BLaER1 (cell line): ENCODE measurements at regions not wholly inside any gene's neighbourhood (a gene's known extent, or its start where the extent isn't known, plus 50 kb on each side); places are given as distances from the start of the nearest gene placed in this dataset.

Experiments used
- H3K27ac ChIP-seq: shearing (Covaris generic); formaldehyde crosslinking; 2 replicates; pipeline ENCODE4 v1.8.1; 2022
- H3K27me3 ChIP-seq: shearing (Covaris generic); formaldehyde crosslinking; 2 replicates; pipeline ENCODE4 v1.8.1; 2022
- H3K36me3 ChIP-seq: shearing (Covaris generic); formaldehyde crosslinking; 2 replicates; pipeline ENCODE4 v1.8.1; 2022
- H3K4me1 ChIP-seq: shearing (Covaris generic); formaldehyde crosslinking; 2 replicates; pipeline ENCODE4 v1.8.1; 2022
- H3K4me2 ChIP-seq: shearing (Covaris generic); formaldehyde crosslinking; 2 replicates; pipeline ENCODE4 v1.8.1; 2022
- H3K4me3 ChIP-seq: shearing (Covaris generic); formaldehyde crosslinking; 2 replicates; pipeline ENCODE4 v1.8.1; 2022
- H3K9ac ChIP-seq: shearing (Covaris generic); formaldehyde crosslinking; 2 replicates; pipeline ENCODE4 v1.8.1; 2022
- H3K9me3 ChIP-seq: shearing (Covaris generic); formaldehyde crosslinking; 2 replicates; pipeline ENCODE4 v1.8.1; 2022
- H4K20me1 ChIP-seq: shearing (Covaris generic); formaldehyde crosslinking; 2 replicates; pipeline ENCODE4 v1.8.1; 2022
- Cebpa-rat ChIP-seq: shearing (Covaris generic); IDR thresholded peaks from 2 replicates; pipeline ENCODE4 v1.8.1; 2022

DNA sequence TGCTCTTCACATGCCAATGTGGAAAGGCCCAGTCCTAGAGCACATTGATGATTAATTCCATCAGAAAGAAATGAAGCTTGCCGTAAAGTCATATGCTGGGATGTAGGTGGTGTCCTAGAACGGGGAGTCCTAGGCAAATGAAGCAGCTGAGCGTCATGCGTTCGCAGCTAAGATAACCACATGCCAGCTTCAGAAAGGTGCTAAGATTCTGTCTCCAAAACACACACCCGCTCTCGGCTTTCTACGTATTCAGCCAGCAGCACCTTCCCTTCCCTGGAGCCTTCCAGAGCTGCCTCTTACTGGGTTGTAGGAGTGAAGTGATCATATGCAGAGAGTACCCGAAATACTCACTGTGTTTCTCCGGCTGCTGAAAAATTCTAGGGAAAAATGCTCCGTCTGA is 421.6 kb upstream of the ID2 start:
- Histone ChIP-seq H4K20me1 (no peaks in the 10 kb centered on the region), H3K4me3 (no peak overlapping the region), H3K27ac (no peak overlapping the region), H3K4me2 (no peak overlapping the region), H3K4me1 (peaks cover 12% of the 10 kb centered on the region), H3K36me3 (no peaks in the 10 kb centered on the region), H3K9ac (no peak overlapping the region), H3K27me3 (no peaks in the 10 kb centered on the region), H3K9me3 (no peaks in the 10 kb centered on the region)
- TF ChIP-seq Cebpa-rat, result no peak

DNA sequence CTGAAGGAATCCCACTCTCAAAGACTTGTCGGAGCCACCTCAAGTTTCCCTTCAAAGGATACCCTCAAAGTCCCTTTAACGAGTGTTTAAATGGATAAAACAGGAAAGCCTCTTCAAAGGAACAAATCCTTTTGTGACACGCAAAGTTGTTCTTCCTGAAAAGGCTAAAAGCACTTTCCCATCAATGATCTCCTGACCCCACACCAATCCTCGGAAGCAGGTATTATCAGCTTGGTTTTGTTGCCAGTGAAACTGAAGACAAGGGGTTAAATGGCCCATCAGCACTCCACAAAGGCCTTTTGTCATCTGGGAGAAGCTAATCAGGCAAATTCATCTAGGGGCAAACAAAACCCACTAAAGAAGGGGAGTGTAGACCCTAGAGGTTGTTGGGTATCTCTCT is 418.0 kb upstream of the ID2 start:
- H3K9ac ChIP-seq, result no peak overlapping the region
- no peak overlapping the region for H3K4me2 ChIP-seq
- H3K4me1 ChIP-seq, result peaks cover 20% of the 10 kb centered on the region
- H4K20me1 ChIP-seq, result no peaks in the 10 kb centered on the region
- no peaks in the 10 kb centered on the region for H3K36me3 ChIP-seq
- no peak overlapping the region for H3K27ac ChIP-seq
- H3K4me3 ChIP-seq, result no peak overlapping the region
- no peaks in the 10 kb centered on the region for H3K27me3 ChIP-seq
- H3K9me3 ChIP-seq, result no peaks in the 10 kb centered on the region
- no peak for TF ChIP-seq Cebpa-rat

DNA sequence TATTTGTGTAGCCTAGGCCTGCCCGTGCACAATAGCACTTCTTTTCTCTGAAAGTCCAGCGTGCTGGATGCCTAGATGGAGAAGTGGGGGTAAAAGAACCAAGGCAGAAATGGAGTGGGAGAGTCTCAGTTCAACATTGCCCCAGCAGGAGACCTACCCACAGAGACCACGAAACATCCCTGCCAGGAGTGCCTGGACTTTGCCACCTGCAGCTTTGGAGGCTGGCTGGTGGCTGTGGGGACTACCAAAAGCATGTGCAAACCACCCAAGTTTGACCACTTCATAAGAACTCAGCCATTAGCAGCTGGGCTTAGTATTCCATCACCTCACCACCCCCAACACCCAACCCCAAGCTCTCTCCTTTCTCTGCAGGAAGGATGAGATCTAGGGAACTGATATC is 416.9 kb upstream of the ID2 start:
- H3K9ac ChIP-seq, result no peak overlapping the region
- no peaks in the 10 kb centered on the region for H3K27me3 ChIP-seq
- no peaks in the 10 kb centered on the region for H3K36me3 ChIP-seq
- H3K4me3 ChIP-seq, result no peak overlapping the region
- no peak overlapping the region for H3K27ac ChIP-seq
- H3K9me3 ChIP-seq, result no peaks in the 10 kb centered on the region
- no peak for TF ChIP-seq Cebpa-rat
- no peaks in the 10 kb centered on the region for H4K20me1 ChIP-seq
- H3K4me1 ChIP-seq, result peaks cover 20% of the 10 kb centered on the region
- H3K4me2 ChIP-seq, result 0 out of 2 replicates have a peak overlapping the region, but pooled peaks have one; percentile 5

- H3K27ac ChIP-seq, result no peak overlapping the region
- H3K27me3 ChIP-seq, result no peaks in the 10 kb centered on the region
- H3K9me3 ChIP-seq, result no peaks in the 10 kb centered on the region
- H4K20me1 ChIP-seq, result no peaks in the 10 kb centered on the region
- no peak overlapping the region for H3K4me3 ChIP-seq
- no peaks in the 10 kb centered on the region for H3K36me3 ChIP-seq
- TF ChIP-seq Cebpa-rat, result no peak
- H3K4me1 ChIP-seq, result peaks cover 15% of the 10 kb centered on the region
- H3K4me2 ChIP-seq, result no peak overlapping the region
- H3K9ac ChIP-seq, result no peak overlapping the region
Measured at GRCh38 chr2:8265476-8266226, 416.2 kb upstream of the ID2 start.

DNA sequence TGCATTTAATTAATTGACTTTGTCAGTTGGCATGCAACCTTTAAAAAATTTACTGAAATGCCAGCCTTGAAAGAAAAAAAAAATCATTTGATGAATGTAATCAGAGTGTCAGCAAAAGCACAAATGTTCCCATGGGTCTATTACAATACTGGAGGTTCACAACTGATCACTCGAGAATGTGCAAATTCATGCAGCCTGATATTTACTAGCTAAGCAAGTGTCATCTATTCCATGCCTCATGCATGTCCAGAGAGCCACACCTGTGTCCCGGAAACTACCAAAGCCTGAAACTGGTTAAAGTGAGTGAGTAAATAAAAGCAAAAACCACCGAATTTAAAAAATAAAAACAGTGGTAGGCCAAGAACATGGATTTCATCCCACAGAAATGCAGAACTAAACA is 415.3 kb upstream of the ID2 start:
- no peak overlapping the region for H3K4me2 ChIP-seq
- H3K9me3 ChIP-seq, result no peaks in the 10 kb centered on the region
- H3K27ac ChIP-seq, result no peak overlapping the region
- no peak for TF ChIP-seq Cebpa-rat
- no peak overlapping the region for H3K4me3 ChIP-seq
- H3K36me3 ChIP-seq, result no peaks in the 10 kb centered on the region
- H3K27me3 ChIP-seq, result no peaks in the 10 kb centered on the region
- no peaks in the 10 kb centered on the region for H4K20me1 ChIP-seq
- H3K9ac ChIP-seq, result no peak overlapping the region
- peaks cover 14% of the 10 kb centered on the region for H3K4me1 ChIP-seq

GRCh38 chr2:8267048-8267447 is 414.8 kb upstream of the ID2 start:
- Histone ChIP-seq H3K9ac (no peak overlapping the region), H3K4me3 (no peak overlapping the region), H3K36me3 (no peaks in the 10 kb centered on the region), H4K20me1 (no peaks in the 10 kb centered on the region), H3K4me2 (no peak overlapping the region), H3K9me3 (no peaks in the 10 kb centered on the region), H3K27ac (no peak overlapping the region), H3K4me1 (peaks cover 14% of the 10 kb centered on the region), H3K27me3 (no peaks in the 10 kb centered on the region)
- no peak for TF ChIP-seq Cebpa-rat

DNA sequence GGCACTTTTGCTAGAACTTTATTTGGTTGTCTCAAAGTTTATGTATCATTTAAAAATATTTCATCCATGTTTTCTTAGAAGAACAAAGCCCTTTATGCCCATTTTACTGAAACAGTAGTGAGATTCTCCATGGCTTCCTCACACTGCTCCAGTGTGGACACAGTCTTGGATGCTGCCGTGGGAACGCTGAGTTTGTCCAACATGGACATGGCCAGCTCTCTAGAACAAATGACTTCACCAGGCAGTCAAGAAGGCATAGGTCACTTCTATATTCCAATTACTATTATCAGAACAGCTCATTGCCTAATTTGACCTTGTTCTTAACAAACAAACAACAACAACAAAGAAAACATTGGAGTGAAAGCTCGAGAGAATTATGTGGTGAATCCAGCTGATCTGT is 414.1 kb upstream of the ID2 start:
- no peaks in the 10 kb centered on the region for H3K27me3 ChIP-seq
- no peaks in the 10 kb centered on the region for H4K20me1 ChIP-seq
- H3K9me3 ChIP-seq, result no peaks in the 10 kb centered on the region
- H3K4me1 ChIP-seq, result peaks cover 14% of the 10 kb centered on the region
- H3K4me3 ChIP-seq, result no peak overlapping the region
- no peak overlapping the region for H3K4me2 ChIP-seq
- no peak overlapping the region for H3K9ac ChIP-seq
- H3K27ac ChIP-seq, result no peak overlapping the region
- TF ChIP-seq Cebpa-rat, result no peak
- H3K36me3 ChIP-seq, result no peaks in the 10 kb centered on the region

DNA sequence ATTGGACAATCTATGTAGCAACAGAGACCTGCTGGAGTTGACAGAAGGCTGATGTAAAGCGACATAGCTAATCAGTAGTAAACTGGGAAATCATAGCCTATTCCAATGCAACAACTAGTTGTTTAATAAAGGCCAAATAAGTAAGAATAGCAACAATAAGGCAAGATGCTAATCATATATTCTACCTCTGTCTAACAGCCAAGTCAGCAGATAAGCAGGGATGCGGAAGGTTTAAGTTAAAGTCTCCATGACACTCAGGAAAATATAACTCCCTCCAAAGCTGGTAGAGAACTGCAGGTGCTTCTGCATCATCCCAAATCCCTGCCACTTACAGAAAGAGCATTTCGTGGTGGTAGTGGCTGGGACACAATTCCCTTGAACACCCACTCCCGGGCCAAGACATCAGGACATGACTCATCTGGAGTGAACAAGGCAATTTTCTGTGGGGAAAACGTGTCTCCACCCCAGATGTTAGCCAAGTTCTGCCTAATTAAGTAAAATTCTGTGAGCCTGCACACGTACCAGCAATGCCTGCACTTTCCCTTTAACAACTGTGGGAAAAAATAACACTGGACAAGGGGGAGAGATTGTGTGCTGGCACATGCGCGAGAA is 413.6 kb upstream of the ID2 start:
- Histone ChIP-seq H3K9ac (no peak overlapping the region), H3K27ac (no peak overlapping the region), H3K4me1 (peaks cover 14% of the 10 kb centered on the region), H3K9me3 (no peaks in the 10 kb centered on the region), H3K4me2 (no peak overlapping the region), H3K27me3 (no peaks in the 10 kb centered on the region), H4K20me1 (no peaks in the 10 kb centered on the region), H3K36me3 (no peaks in the 10 kb centered on the region), H3K4me3 (no peak overlapping the region)
- no peak for TF ChIP-seq Cebpa-rat

GRCh38 chr2:8270699-8271098 is 411.2 kb upstream of the ID2 start:
- H3K36me3 ChIP-seq, result no peaks in the 10 kb centered on the region
- no peak overlapping the region for H3K9ac ChIP-seq
- peaks cover 4% of the 10 kb centered on the region; the same call in 1 of the 2 replicates for H3K4me1 ChIP-seq
- no peak overlapping the region for H3K4me2 ChIP-seq
- H3K9me3 ChIP-seq, result no peaks in the 10 kb centered on the region
- H3K27ac ChIP-seq, result no peak overlapping the region
- H4K20me1 ChIP-seq, result no peaks in the 10 kb centered on the region
- H3K27me3 ChIP-seq, result no peaks in the 10 kb centered on the region
- no peak overlapping the region for H3K4me3 ChIP-seq
- no peak for TF ChIP-seq Cebpa-rat

- Histone ChIP-seq H3K9ac (no peak overlapping the region), H4K20me1 (no peaks in the 10 kb centered on the region), H3K9me3 (no peaks in the 10 kb centered on the region), H3K27ac (no peak overlapping the region), H3K4me2 (no peak overlapping the region), H3K27me3 (no peaks in the 10 kb centered on the region), H3K36me3 (no peaks in the 10 kb centered on the region), H3K4me3 (no peak overlapping the region), H3K4me1 (peaks cover 4% of the 10 kb centered on the region; the same call in 1 of the 2 replicates)
- TF ChIP-seq Cebpa-rat, result no peak
Measured at GRCh38 chr2:8271461-8271860, 410.4 kb upstream of the ID2 start.
